ENCODE measurements at regions not wholly inside any gene's neighbourhood (a gene's known extent, or its start where the extent isn't known, plus 50 kb on each side); places are given as distances from the start of the nearest gene placed in this dataset.

DNA sequence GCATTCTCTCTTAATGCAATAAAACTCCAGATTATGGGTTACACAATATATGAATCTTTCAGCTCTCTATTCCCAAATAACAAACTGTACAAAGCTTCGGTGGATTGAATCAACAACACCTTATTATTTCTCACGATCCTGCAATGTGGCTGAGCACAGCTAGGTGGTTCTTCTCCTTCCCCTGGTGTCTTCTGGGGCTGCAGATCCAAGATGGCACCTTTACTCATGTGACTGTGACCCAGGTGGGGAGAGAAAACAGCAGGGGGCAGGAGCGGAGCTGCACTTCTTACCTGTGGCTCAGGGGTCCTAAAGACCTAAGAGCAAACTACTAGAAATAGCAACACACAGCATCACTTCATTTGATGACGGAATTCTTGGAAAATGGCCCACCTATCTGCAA is 233.1 kb downstream of the IRX1 start:
- Histone ChIP-seq H2BK120ac (ENCODE audit: low read depth, low read length, poor library complexity, severe bottlenecking) (no peak overlapping the region), H4K91ac (ENCODE audit: insufficient read length, low read depth, low read length) (no peak overlapping the region), H2BK20ac (ENCODE audit: low read depth, low read length, poor library complexity, severe bottlenecking) (no peak overlapping the region), H3K23me2 (ENCODE audit: insufficient read length, low read depth, low read length, poor library complexity, severe bottlenecking) (no peaks in the 10 kb centered on the region), H2BK15ac (ENCODE audit: low read depth, low read length) (no peak overlapping the region), H3K14ac (ENCODE audit: insufficient read depth, low read length) (no peak overlapping the region), H2BK5ac (ENCODE audit: insufficient read length, low read length) (no peak overlapping the region), H3K9ac (ENCODE audit: extremely low read depth, insufficient read length, low read length) (no peak overlapping the region), H3K56ac (ENCODE audit: insufficient read length, low read depth, low read length) (no peak overlapping the region), H2AK5ac (ENCODE audit: insufficient read length, low read length) (no peak overlapping the region), H3K9me3 (ENCODE audit: control insufficient read depth, low read depth, low read length) (no peaks in the 10 kb centered on the region), H3K4me1 (ENCODE audit: insufficient read depth, low read length) (no peaks in the 10 kb centered on the region), H3K79me1 (ENCODE audit: insufficient read depth, low read depth, low read length, poor library complexity, severe bottlenecking) (no peaks in the 10 kb centered on the region), H3K27ac (ENCODE audit: insufficient read length, low read depth, low read length) (no peak overlapping the region), H3K4me2 (ENCODE audit: insufficient read depth, insufficient read length, low read length) (no peak overlapping the region), H3K18ac (ENCODE audit: insufficient read length, low read depth, low read length) (no peak overlapping the region), H2AFZ (ENCODE audit: low read length) (no peak overlapping the region), H3K4ac (ENCODE audit: low read depth, low read length) (no peak overlapping the region), H3K27me3 (ENCODE audit: insufficient read depth, low read length) (no peaks in the 10 kb centered on the region), H3K79me2 (ENCODE audit: insufficient read depth, low read length) (no peaks in the 10 kb centered on the region), H3K23ac (ENCODE audit: insufficient read length, low read depth, low read length) (no peak overlapping the region), H4K20me1 (ENCODE audit: control insufficient read depth, insufficient read depth, insufficient read length) (no peaks in the 10 kb centered on the region), H3T11ph (ENCODE audit: low read length) (no peak overlapping the region), H2BK12ac (ENCODE audit: insufficient read length, low read depth, low read length) (no peak overlapping the region), H4K8ac (replicated peaks; ENCODE audit: insufficient read length, low read depth, low read length) (no peak overlapping the region), H4K5ac (ENCODE audit: insufficient read length, low read depth, low read length) (no peak overlapping the region)
- TF ChIP-seq, protein P1, sequence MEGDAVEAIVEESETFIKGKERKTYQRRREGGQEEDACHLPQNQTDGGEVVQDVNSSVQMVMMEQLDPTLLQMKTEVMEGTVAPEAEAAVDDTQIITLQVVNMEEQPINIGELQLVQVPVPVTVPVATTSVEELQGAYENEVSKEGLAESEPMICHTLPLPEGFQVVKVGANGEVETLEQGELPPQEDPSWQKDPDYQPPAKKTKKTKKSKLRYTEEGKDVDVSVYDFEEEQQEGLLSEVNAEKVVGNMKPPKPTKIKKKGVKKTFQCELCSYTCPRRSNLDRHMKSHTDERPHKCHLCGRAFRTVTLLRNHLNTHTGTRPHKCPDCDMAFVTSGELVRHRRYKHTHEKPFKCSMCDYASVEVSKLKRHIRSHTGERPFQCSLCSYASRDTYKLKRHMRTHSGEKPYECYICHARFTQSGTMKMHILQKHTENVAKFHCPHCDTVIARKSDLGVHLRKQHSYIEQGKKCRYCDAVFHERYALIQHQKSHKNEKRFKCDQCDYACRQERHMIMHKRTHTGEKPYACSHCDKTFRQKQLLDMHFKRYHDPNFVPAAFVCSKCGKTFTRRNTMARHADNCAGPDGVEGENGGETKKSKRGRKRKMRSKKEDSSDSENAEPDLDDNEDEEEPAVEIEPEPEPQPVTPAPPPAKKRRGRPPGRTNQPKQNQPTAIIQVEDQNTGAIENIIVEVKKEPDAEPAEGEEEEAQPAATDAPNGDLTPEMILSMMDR (conservative IDR thresholded peaks at IDR 0.05), result peak; percentile 31; the same call in 2 of the 3 replicates
- Mint-ChIP-seq H3K27me3 (ENCODE audit: low read depth) (no peaks in the 10 kb centered on the region), H3K4me1 (peaks cover 5 to 7% of the 10 kb centered on the region in 2 experiments; a peak in 3 of 4 replicates), H3K27ac (no peak overlapping the region; a peak in 1 of 7 replicates), H3K36me3 (ENCODE audit: insufficient read depth in 1 of 3, low read depth in 3 of 3) (peaks cover 0 to 3% (median 0%) of the 10 kb centered on the region in 3 experiments; a peak in 1 of 7 replicates), H3K9me3 (peaks cover 3 to 4% of the 10 kb centered on the region in 2 experiments; a peak in 1 of 5 replicates), H3K4me3 (no peak overlapping the region)
- no peak for DNase-seq
- WGBS (ENCODE audit: extremely low coverage, insufficient read length, low lambda C conversion rate), result no CpG with 5 or more reads among the region's 4 CpGs

All from H9 (cell line).